Ovary (tissue), 3 donors: ENCODE measurements at regions not wholly inside any gene's neighbourhood (a gene's known extent, or its start where the extent isn't known, plus 50 kb on each side); places are given as distances from the start of the nearest gene placed in this dataset.

ENCODE experiments used
- CTCF ChIP-seq, 3 donors: fragments of 450-650 bp in 2 of 3; fragments of 200-600 bp in 1 of 3; IDR thresholded peaks; one replicate each; pipeline versions ENCODE4 v1.5.1 to v1.8.0; 2016 to 2022; ENCODE audit warnings: antibody characterized with exemption in 3 of 3, mild to moderate bottlenecking in 1 of 3
- EP300 ChIP-seq: sonication (generic); formaldehyde crosslinking; IDR thresholded peaks from one replicate; pipeline ENCODE4 v1.6.1; 2017; ENCODE audit warnings: antibody characterized with exemption
- POLR2A ChIP-seq: fragments of 450-650 bp; IDR thresholded peaks from one replicate; pipeline ENCODE4 v1.6.1; 2017; ENCODE audit warnings: antibody characterized with exemption, mild to moderate bottlenecking, moderate library complexity
- donor health status: DM: no; HTN: no; CAD: no.

- TF ChIP-seq CTCF (IDR thresholded peaks at IDR 0.05), result no peak
- TF ChIP-seq POLR2A, result no peak
- TF ChIP-seq EP300, result no peak
Observed at GRCh38 chr6:74519163-74519562, 686.7 kb downstream of the COL12A1 start.
